Muscle of back (tissue), 3 donors: ENCODE measurements at regions not wholly inside any gene's neighbourhood (a gene's known extent, or its start where the extent isn't known, plus 50 kb on each side); places are given as distances from the start of the nearest gene placed in this dataset.
A peak's percentile ranks its signal among the peaks of the same experiment; 100 is the strongest.
"Not testable (repeated sequence)": the region's sequence is repeated elsewhere in the genome, so short reads cannot be mapped to it uniquely, and the experiment has no call there.

Experiments used
- DNase-seq, 3 donors: peaks; one replicate each; pipeline versions ENCODE4 v3.0.0 to v3.0.0-alpha.2; 2013

GRCh38 chr2:166381-166780 is 97.5 kb downstream of the SH3YL1 start:
- no peak for DNase-seq

GRCh38 chr2:165530-165929 is 98.3 kb downstream of the SH3YL1 start:
- DNase-seq = no peak

- DNase-seq = no peak
Observed at GRCh38 chr2:162473-163382, 101.1 kb downstream of the SH3YL1 start.

GRCh38 chr2:161729-162128 is 102.1 kb downstream of the SH3YL1 start:
- DNase-seq = no peak

- DNase-seq = no peak
Observed at GRCh38 chr2:151553-152334, 105.4 kb upstream of the FAM110C start.

GRCh38 chr2:145407-145806 is 99.1 kb upstream of the FAM110C start:
- DNase-seq = no peak

- no peak for DNase-seq
Observed at GRCh38 chr2:141611-142010, 95.3 kb upstream of the FAM110C start.

GRCh38 chr2:136666-137065 is 90.4 kb upstream of the FAM110C start:
- no peak for DNase-seq

GRCh38 chr2:133675-134593 is 87.6 kb upstream of the FAM110C start:
- DNase-seq = peak in 2 of 3 donors; percentile 11 to 16

- DNase-seq = not testable (repeated sequence)
Observed at GRCh38 chr2:126769-127168, 80.5 kb upstream of the FAM110C start.

GRCh38 chr2:124241-124880 is 78.1 kb upstream of the FAM110C start:
- DNase-seq = no peak

- no peak for DNase-seq
Observed at GRCh38 chr2:116953-117352, 70.6 kb upstream of the FAM110C start.

- DNase-seq = no peak
Observed at GRCh38 chr2:115303-115702, 69.0 kb upstream of the FAM110C start.

GRCh38 chr2:114616-115015 is 68.3 kb upstream of the FAM110C start:
- no peak for DNase-seq

GRCh38 chr2:109998-110397 is 63.7 kb upstream of the FAM110C start:
- DNase-seq = no peak

- DNase-seq = no peak
Observed at GRCh38 chr2:108920-109809, 62.9 kb upstream of the FAM110C start.

GRCh38 chr2:101016-101415 is 54.7 kb upstream of the FAM110C start:
- DNase-seq = no peak
